Aorta (tissue), 5 donors: ENCODE measurements at regions not wholly inside any gene's neighbourhood (a gene's known extent, or its start where the extent isn't known, plus 50 kb on each side); places are given as distances from the start of the nearest gene placed in this dataset.
"Not testable (repeated sequence)": the region's sequence is repeated elsewhere in the genome, so short reads cannot be mapped to it uniquely, and the experiment has no call there.

Experiments used
- ATAC-seq: fragments of 200-7000 bp; cut with Tn5 transposase; one replicate; pipeline ENCODE4 v1.9.1; 2022; ENCODE audit warnings: moderate library complexity; ENCODE audit not compliant: low FRiP score
- DNase-seq, 2 donors: peaks; one replicate each; pipeline ENCODE4 v3.0.0-alpha.2; 2020
- H3K27ac ChIP-seq, 2 donors: one replicate each; pipeline ENCODE4 v1.5.1; 2013; ENCODE audit warnings: low read length in 2 of 2, mild to moderate bottlenecking in 2 of 2, moderate library complexity in 2 of 2, control low read depth in 1 of 2, inconsistent platforms in 1 of 2, low read depth in 1 of 2
- H3K27me3 ChIP-seq, 2 donors: one replicate each; pipeline ENCODE4 v1.6.1; 2013; ENCODE audit warnings: control low read depth in 1 of 2, low read length in 1 of 2, mild to moderate bottlenecking in 1 of 2, moderate library complexity in 1 of 2; ENCODE audit not compliant: insufficient read depth in 2 of 2, control insufficient read depth in 1 of 2
- H3K36me3 ChIP-seq, 2 donors: one replicate each; pipeline ENCODE4 v1.6.1; 2013; ENCODE audit warnings: control low read depth in 1 of 2, low read length in 1 of 2, mild to moderate bottlenecking in 1 of 2; ENCODE audit not compliant: insufficient read depth in 2 of 2, control insufficient read depth in 1 of 2
- H3K4me1 ChIP-seq, 2 donors: one replicate each; pipeline ENCODE4 v1.6.1; 2013; ENCODE audit warnings: low read length in 2 of 2, control low read depth in 1 of 2, mild to moderate bottlenecking in 1 of 2, moderate library complexity in 1 of 2; ENCODE audit not compliant: insufficient read depth in 2 of 2, control insufficient read depth in 1 of 2
- H3K4me3 ChIP-seq, 2 donors: one replicate each; pipeline ENCODE4 v1.5.1; 2013; ENCODE audit warnings: low read length in 2 of 2, control low read depth in 1 of 2, mild to moderate bottlenecking in 1 of 2
- H3K9me3 ChIP-seq: one replicate; pipeline ENCODE4 v1.6.1; 2013; ENCODE audit warnings: mild to moderate bottlenecking, low read length; ENCODE audit not compliant: control insufficient read depth
- WGBS, 2 donors: extraction: QIAGEN DNeasy Blood & Tissue Kit; methylation state at CpG; one replicate each; pipeline ENCODE4 v1.1.7; 2013; 5-methylcytosine and 5-hydroxymethylcytosine counted together
- intact Hi-C, 2 donors: fragments of 100-400 bp; cut with DNase I; formaldehyde crosslinking; loops; one replicate each; pipeline versions ENCODE4 v1.14.2 to v1.15.0; 2022
- donor health status: healthy with polysubstance abuse.
- donor health status: Bipolar disorder and iron deficiency.
- donor health status: DM: no; HTN: no; CAD: no.
- donor health status: DM: no; HTN: no; CAD: no.
- donor health status: DM: yes; HTN: yes; CAD: no.

- H3K27ac ChIP-seq, H3K4me1 ChIP-seq, H3K27me3 ChIP-seq, DNase-seq, intact Hi-C loops, H3K36me3 ChIP-seq, H3K4me3 ChIP-seq, ATAC-seq, H3K9me3 ChIP-seq: not testable (repeated sequence)
- WGBS, 2 donors, result 85 to 86% methylated on average over 13 of the region's 13 CpGs
Observed at GRCh38 chr10:118813001-118813400, 58.2 kb upstream of the CACUL1 start.

- intact Hi-C loops, result no loop called here
- ATAC-seq, result no peak
Observed at GRCh38 chr10:118816471-118817168, 61.9 kb upstream of the CACUL1 start.

GRCh38 chr10:118817328-118818068, 62.7 kb upstream of the CACUL1 start:
- Histone ChIP-seq H3K27ac (no peak overlapping the region), H3K36me3 (no peaks in the 10 kb centered on the region), H3K4me3 (no peak overlapping the region), H3K9me3 (no peaks in the 10 kb centered on the region), H3K4me1 (no peaks in the 10 kb centered on the region), H3K27me3 (no peaks in the 10 kb centered on the region)
- DNase-seq (peak in 1 of 2 donors; percentile 61), ATAC-seq (no peak)
- intact Hi-C loops, result no loop called here
- 87 to 92% methylated on average over 18 of the region's 18 CpGs for WGBS, 2 donors

More at GRCh38 chr10:118816471-118817168, 61.9 kb upstream of the CACUL1 start:
- Histone ChIP-seq H3K4me1 (no peaks in the 10 kb centered on the region), H3K9me3 (no peaks in the 10 kb centered on the region), H3K36me3 (no peaks in the 10 kb centered on the region), H3K27me3 (no peaks in the 10 kb centered on the region), H3K4me3 (no peak overlapping the region), H3K27ac (no peak overlapping the region)
- DNase-seq, result peak in 1 of 2 donors; percentile 36
- 73 to 79% methylated on average over 16 of the region's 16 CpGs for WGBS, 2 donors

GRCh38 chr10:118818621-118819221, 64.0 kb upstream of the CACUL1 start:
- no peak overlapping the region for H3K27ac ChIP-seq
- no peaks in the 10 kb centered on the region for H3K27me3 ChIP-seq
- no peaks in the 10 kb centered on the region for H3K4me1 ChIP-seq
- no peaks in the 10 kb centered on the region for H3K9me3 ChIP-seq
- 43 to 57% methylated on average over 17 of the region's 17 CpGs for WGBS, 2 donors
- H3K36me3 ChIP-seq, result no peaks in the 10 kb centered on the region
- no peak for ATAC-seq
- no peak overlapping the region for H3K4me3 ChIP-seq
- intact Hi-C loops, result no loop called here
- peak in 1 of 2 donors; percentile 68 for DNase-seq

- intact Hi-C loops, result no loop called here
- Histone ChIP-seq H3K27me3 (no peaks in the 10 kb centered on the region), H3K36me3 (no peaks in the 10 kb centered on the region), H3K4me1 (no peaks in the 10 kb centered on the region), H3K27ac (no peak overlapping the region), H3K9me3 (no peaks in the 10 kb centered on the region), H3K4me3 (no peak overlapping the region)
- peak in 1 of 2 donors; percentile 53 for DNase-seq
- no peak for ATAC-seq
- 83 to 88% methylated on average over 16 of the region's 16 CpGs for WGBS, 2 donors
Observed at GRCh38 chr10:118820326-118821116, 65.8 kb upstream of the CACUL1 start.

- Histone ChIP-seq H3K9me3 (no peaks in the 10 kb centered on the region), H3K36me3 (no peaks in the 10 kb centered on the region), H3K27me3 (no peaks in the 10 kb centered on the region), H3K27ac (no peak overlapping the region), H3K4me3 (no peak overlapping the region), H3K4me1 (no peaks in the 10 kb centered on the region)
- 63 to 67% methylated on average over 4 of the region's 4 CpGs for WGBS, 2 donors
- intact Hi-C loops, result no loop called here
- no peak for ATAC-seq
- DNase-seq, result no peak
Observed at GRCh38 chr10:118823256-118823907, 68.6 kb upstream of the CACUL1 start.

- H3K27me3 ChIP-seq, result no peaks in the 10 kb centered on the region
- ATAC-seq (no peak), DNase-seq (peak in 1 of 2 donors; percentile 32)
- no peaks in the 10 kb centered on the region for H3K9me3 ChIP-seq
- no peaks in the 10 kb centered on the region for H3K4me1 ChIP-seq
- 0 to 65% methylated on average over 1 of the region's 1 CpG for WGBS, 2 donors
- H3K4me3 ChIP-seq, result no peak overlapping the region
- no peaks in the 10 kb centered on the region for H3K36me3 ChIP-seq
- intact Hi-C loops, result no loop called here
- H3K27ac ChIP-seq, result no peak overlapping the region
Observed at GRCh38 chr10:118827053-118827452, 72.3 kb upstream of the CACUL1 start.

- intact Hi-C loops, result no loop called here
- no peak for ATAC-seq
- H3K4me3 ChIP-seq, result no peak overlapping the region
- 88 to 90% methylated on average over 7 of the region's 7 CpGs for WGBS, 2 donors
- no peak for DNase-seq
- H3K27me3 ChIP-seq, result no peaks in the 10 kb centered on the region
- H3K9me3 ChIP-seq, result no peaks in the 10 kb centered on the region
- no peaks in the 10 kb centered on the region for H3K36me3 ChIP-seq
- H3K4me1 ChIP-seq, result no peaks in the 10 kb centered on the region
- no peak overlapping the region for H3K27ac ChIP-seq
Observed at GRCh38 chr10:118827466-118828155, 72.8 kb upstream of the CACUL1 start.
